Globus pallidus (tissue), 1 donor: ENCODE measurements at regions not wholly inside any gene's neighbourhood (a gene's known extent, or its start where the extent isn't known, plus 50 kb on each side); places are given as distances from the start of the nearest gene placed in this dataset.
"Not testable (repeated sequence)": the region's sequence is repeated elsewhere in the genome, so short reads cannot be mapped to it uniquely, and the experiment has no call there.

ENCODE experiments used
- DNase-seq: peaks from one replicate; pipeline ENCODE4 v3.0.0-alpha.2; 2015; ENCODE audit warnings: low spot score

- no peak for DNase-seq
Measured at GRCh38 chr13:91219201-91219600, 128.3 kb upstream of the MIR17HG start.

- DNase-seq, result no peak
Measured at GRCh38 chr13:91220872-91221271, 126.6 kb upstream of the MIR17HG start.

- DNase-seq, result no peak
Measured at GRCh38 chr13:91228108-91228507, 119.4 kb upstream of the MIR17HG start.

GRCh38 chr13:91228940-91229339, 118.5 kb upstream of the MIR17HG start:
- DNase-seq, result no peak

GRCh38 chr13:91232716-91233115, 114.8 kb upstream of the MIR17HG start:
- no peak for DNase-seq

- no peak for DNase-seq
Measured at GRCh38 chr13:91233291-91233690, 114.2 kb upstream of the MIR17HG start.

GRCh38 chr13:91236182-91236581, 111.3 kb upstream of the MIR17HG start:
- no peak for DNase-seq

- DNase-seq, result no peak
Measured at GRCh38 chr13:91236921-91237320, 110.6 kb upstream of the MIR17HG start.

- no peak for DNase-seq
Measured at GRCh38 chr13:91238036-91238435, 109.5 kb upstream of the MIR17HG start.

- DNase-seq, result peak; percentile 20
Measured at GRCh38 chr13:91240341-91240740, 107.1 kb upstream of the MIR17HG start.

GRCh38 chr13:91241221-91241933, 106.1 kb upstream of the MIR17HG start:
- DNase-seq, result no peak

GRCh38 chr13:91242652-91243051, 104.8 kb upstream of the MIR17HG start:
- no peak for DNase-seq

GRCh38 chr13:91245288-91245687, 102.2 kb upstream of the MIR17HG start:
- DNase-seq, result no peak

- no peak for DNase-seq
Measured at GRCh38 chr13:91247768-91248167, 99.7 kb upstream of the MIR17HG start.

- no peak for DNase-seq
Measured at GRCh38 chr13:91248249-91248648, 99.2 kb upstream of the MIR17HG start.

GRCh38 chr13:91249370-91249769, 98.1 kb upstream of the MIR17HG start:
- no peak for DNase-seq

- DNase-seq, result no peak
Measured at GRCh38 chr13:91249861-91250260, 97.6 kb upstream of the MIR17HG start.

GRCh38 chr13:91251573-91251972, 95.9 kb upstream of the MIR17HG start:
- DNase-seq, result not testable (repeated sequence)

- no peak for DNase-seq
Measured at GRCh38 chr13:91264484-91264883, 83.0 kb upstream of the MIR17HG start.

- no peak for DNase-seq
Measured at GRCh38 chr13:91269237-91269636, 78.2 kb upstream of the MIR17HG start.

- DNase-seq, result no peak
Measured at GRCh38 chr13:91270031-91270430, 77.5 kb upstream of the MIR17HG start.

- DNase-seq, result no peak
Measured at GRCh38 chr13:91272235-91272777, 75.2 kb upstream of the MIR17HG start.

- no peak for DNase-seq
Measured at GRCh38 chr13:91273675-91274074, 73.8 kb upstream of the MIR17HG start.
